ENCODE measurements at regions not wholly inside any gene's neighbourhood (a gene's known extent, or its start where the extent isn't known, plus 50 kb on each side); places are given as distances from the start of the nearest gene placed in this dataset.

GRCh38 chr5:3312299-3312698 lies 283.3 kb upstream of the IRX1 start:
- Histone ChIP-seq H3K9ac (ENCODE audit: control insufficient read depth, insufficient read depth, low read length) (no peak overlapping the region), H3K27me3 (replicated peaks in 1 of 2; ENCODE audit: control insufficient read depth in 2 of 2, insufficient read depth in 2 of 2, low read length in 1 of 2) (no peaks in the 10 kb centered on the region), H3K27ac (ENCODE audit: control insufficient read depth, insufficient read depth) (no peak overlapping the region), H3K9me3 (replicated peaks; ENCODE audit: control insufficient read depth, insufficient read depth, low read length) (no peaks in the 10 kb centered on the region; the same call in 2 of the 3 replicates), H4K20me1 (ENCODE audit: control insufficient read depth, insufficient read depth) (no peaks in the 10 kb centered on the region), H3K4me3 (no peak overlapping the region), H2AFZ (ENCODE audit: control insufficient read depth, low read depth, low read length) (no peak overlapping the region), H3K4me1 (ENCODE audit: control insufficient read depth, insufficient read depth, low read length) (no peaks in the 10 kb centered on the region), H3K79me2 (ENCODE audit: control insufficient read depth, insufficient read depth, low read length) (no peaks in the 10 kb centered on the region), H3K4me2 (ENCODE audit: control insufficient read depth, insufficient read depth) (no peak overlapping the region), H3K36me3 (ENCODE audit: control insufficient read depth in 2 of 2, insufficient read depth in 2 of 2, low read length in 1 of 2) (no peaks in the 10 kb centered on the region)
- ChIA-PET CTCF (no interaction called here), SMC1A (ENCODE audit: uncharacterized antibody, unreplicated experiment) (no interaction called here), POLR2A (no interaction called here), RAD21 (ENCODE audit: unreplicated experiment) (no interaction called here)
- 28% methylated on average over 6 of the region's 6 CpGs for WGBS (ENCODE audit: insufficient coverage, insufficient replicate concordance, low lambda C conversion rate, missing lambda C conversion rate)
- FAIRE-seq, result no peak
- TF ChIP-seq ZNF24 (IDR thresholded peaks at IDR 0.05) (no peak), PAX8 (IDR thresholded peaks at IDR 0.05) (no peak), FOXM1 (IDR thresholded peaks at IDR 0.05; ENCODE audit: low read depth, low read length) (no peak), ATF7 (IDR thresholded peaks at IDR 0.05; ENCODE audit: low read depth) (no peak), BHLHE40 (IDR thresholded peaks at IDR 0.05; ENCODE audit: borderline replicate concordance in 1 of 2, low read depth in 2 of 2, low read length in 1 of 2) (no peak), IRF4 (IDR thresholded peaks at IDR 0.05; ENCODE audit: low read depth, low read length) (no peak)
- TF ChIP-seq, protein P1, sequence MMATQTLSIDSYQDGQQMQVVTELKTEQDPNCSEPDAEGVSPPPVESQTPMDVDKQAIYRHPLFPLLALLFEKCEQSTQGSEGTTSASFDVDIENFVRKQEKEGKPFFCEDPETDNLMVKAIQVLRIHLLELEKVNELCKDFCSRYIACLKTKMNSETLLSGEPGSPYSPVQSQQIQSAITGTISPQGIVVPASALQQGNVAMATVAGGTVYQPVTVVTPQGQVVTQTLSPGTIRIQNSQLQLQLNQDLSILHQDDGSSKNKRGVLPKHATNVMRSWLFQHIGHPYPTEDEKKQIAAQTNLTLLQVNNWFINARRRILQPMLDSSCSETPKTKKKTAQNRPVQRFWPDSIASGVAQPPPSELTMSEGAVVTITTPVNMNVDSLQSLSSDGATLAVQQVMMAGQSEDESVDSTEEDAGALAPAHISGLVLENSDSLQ (IDR thresholded peaks at IDR 0.05), result no peak
- intact Hi-C loops (cut with micrococcal nuclease; ENCODE audit: unreplicated experiment) (no loop called here), in situ Hi-C loops (cut with MboI) (no loop called here)
- BruUV-seq (replicated peaks), result no TSS peak
- no peak for ATAC-seq
- no peak for DNase-seq (ENCODE audit: low read depth, low spot score)

DNA sequence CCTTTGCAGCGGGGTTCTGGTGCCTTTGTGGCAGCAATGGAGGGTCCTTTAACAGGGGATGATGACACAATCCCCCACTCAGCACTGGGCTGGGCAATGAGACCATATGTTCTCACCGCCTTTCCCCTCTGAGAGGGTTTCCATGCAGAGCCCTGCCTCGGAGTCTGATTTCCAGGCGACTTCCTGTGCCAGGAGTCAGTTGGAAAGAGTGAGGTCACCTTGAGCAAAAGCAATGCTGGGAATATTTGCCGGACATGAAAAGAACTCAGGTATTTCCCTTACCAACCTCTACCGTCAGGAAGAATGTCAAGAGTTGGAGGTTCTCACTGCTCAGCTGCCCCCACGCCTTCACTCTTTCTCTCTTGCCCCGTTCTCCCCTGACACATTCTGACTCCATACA lies 284.2 kb upstream of the IRX1 start:
- intact Hi-C loops (cut with micrococcal nuclease; ENCODE audit: unreplicated experiment) (no loop called here), in situ Hi-C loops (cut with MboI) (no loop called here)
- Histone ChIP-seq H3K36me3 (ENCODE audit: control insufficient read depth in 2 of 2, insufficient read depth in 2 of 2, low read length in 1 of 2) (no peaks in the 10 kb centered on the region), H3K4me1 (ENCODE audit: control insufficient read depth, insufficient read depth, low read length) (no peaks in the 10 kb centered on the region), H3K9ac (ENCODE audit: control insufficient read depth, insufficient read depth, low read length) (no peak overlapping the region), H3K79me2 (ENCODE audit: control insufficient read depth, insufficient read depth, low read length) (no peaks in the 10 kb centered on the region), H3K4me3 (no peak overlapping the region), H3K27ac (ENCODE audit: control insufficient read depth, insufficient read depth) (no peak overlapping the region), H3K4me2 (ENCODE audit: control insufficient read depth, insufficient read depth) (no peak overlapping the region), H3K27me3 (replicated peaks in 1 of 2; ENCODE audit: control insufficient read depth in 2 of 2, insufficient read depth in 2 of 2, low read length in 1 of 2) (no peaks in the 10 kb centered on the region), H3K9me3 (replicated peaks; ENCODE audit: control insufficient read depth, insufficient read depth, low read length) (no peaks in the 10 kb centered on the region; the same call in 2 of the 3 replicates), H2AFZ (ENCODE audit: control insufficient read depth, low read depth, low read length) (no peak overlapping the region), H4K20me1 (ENCODE audit: control insufficient read depth, insufficient read depth) (no peaks in the 10 kb centered on the region)
- no TSS peak for BruUV-seq (replicated peaks)
- ChIA-PET CTCF (no interaction called here), SMC1A (ENCODE audit: uncharacterized antibody, unreplicated experiment) (no interaction called here), POLR2A (no interaction called here), RAD21 (ENCODE audit: unreplicated experiment) (no interaction called here)
- 52% methylated on average over 8 of the region's 8 CpGs for WGBS (ENCODE audit: insufficient coverage, insufficient replicate concordance, low lambda C conversion rate, missing lambda C conversion rate)
- no peak for FAIRE-seq
- no peak for ATAC-seq
- no peak for DNase-seq (ENCODE audit: low read depth, low spot score)
- TF ChIP-seq BHLHE40 (IDR thresholded peaks at IDR 0.05; ENCODE audit: borderline replicate concordance in 1 of 2, low read depth in 2 of 2, low read length in 1 of 2), result no peak
- no peak for TF ChIP-seq FOXM1 (IDR thresholded peaks at IDR 0.05; ENCODE audit: low read depth, low read length)
- no peak for TF ChIP-seq PRDM15 (CRISPR knock-in tag; IDR thresholded peaks at IDR 0.05)
- TF ChIP-seq ZNF384 (IDR thresholded peaks at IDR 0.05; ENCODE audit: borderline replicate concordance, low read depth, low read length), result no peak
- no peak for TF ChIP-seq EGR1 (IDR thresholded peaks at IDR 0.05; ENCODE audit: borderline replicate concordance in 1 of 2, low read depth in 2 of 2, low read length in 2 of 2)
- no peak for TF ChIP-seq ZNF622 (IDR thresholded peaks at IDR 0.05)
- no peak for TF ChIP-seq LARP7 (IDR thresholded peaks at IDR 0.05)
- no peak for TF ChIP-seq EED (IDR thresholded peaks at IDR 0.05; ENCODE audit: low read depth)
- TF ChIP-seq IKZF1 (conservative IDR thresholded peaks at IDR 0.05), result no peak
- no peak for TF ChIP-seq KLF5 (IDR thresholded peaks at IDR 0.05; ENCODE audit: partially characterized antibody)
